Osteocyte (in vitro differentiated cells): ENCODE measurements at regions not wholly inside any gene's neighbourhood (a gene's known extent, or its start where the extent isn't known, plus 50 kb on each side); places are given as distances from the start of the nearest gene placed in this dataset.

Source experiments
- DNase-seq: peaks from one replicate; pipeline ENCODE4 v3.0.0; 2021; ENCODE audit warnings: mixed read lengths; ENCODE audit not compliant: unreplicated experiment; ENCODE audit errors: extremely low spot score
- H3K27ac Mint-ChIP-seq: one replicate; pipeline ENCODE4 v1.8.0; 2021; ENCODE audit warnings: mild to moderate bottlenecking, mixed read lengths; ENCODE audit not compliant: unreplicated experiment
- H3K27me3 Mint-ChIP-seq: one replicate; pipeline ENCODE4 v1.8.0; 2021; ENCODE audit warnings: mixed read lengths; ENCODE audit not compliant: unreplicated experiment
- H3K36me3 Mint-ChIP-seq: one replicate; pipeline ENCODE4 v1.8.0; 2021; ENCODE audit warnings: mixed read lengths; ENCODE audit not compliant: unreplicated experiment
- H3K4me1 Mint-ChIP-seq: one replicate; pipeline ENCODE4 v1.8.0; 2021; ENCODE audit warnings: mixed read lengths; ENCODE audit not compliant: unreplicated experiment
- H3K4me3 Mint-ChIP-seq: one replicate; pipeline ENCODE4 v1.8.0; 2021; ENCODE audit warnings: mild to moderate bottlenecking, moderate library complexity, mixed read lengths; ENCODE audit not compliant: unreplicated experiment
- H3K9me3 Mint-ChIP-seq: one replicate; pipeline ENCODE4 v1.8.0; 2021; ENCODE audit warnings: mixed read lengths; ENCODE audit not compliant: unreplicated experiment
- CTCF ChIP-seq: fragments of 200-600 bp; sonication (generic); IDR thresholded peaks from 2 replicates; pipeline ENCODE4 v1.5.0; 2021; ENCODE audit warnings: antibody characterized with exemption, mild to moderate bottlenecking, moderate library complexity

DNA sequence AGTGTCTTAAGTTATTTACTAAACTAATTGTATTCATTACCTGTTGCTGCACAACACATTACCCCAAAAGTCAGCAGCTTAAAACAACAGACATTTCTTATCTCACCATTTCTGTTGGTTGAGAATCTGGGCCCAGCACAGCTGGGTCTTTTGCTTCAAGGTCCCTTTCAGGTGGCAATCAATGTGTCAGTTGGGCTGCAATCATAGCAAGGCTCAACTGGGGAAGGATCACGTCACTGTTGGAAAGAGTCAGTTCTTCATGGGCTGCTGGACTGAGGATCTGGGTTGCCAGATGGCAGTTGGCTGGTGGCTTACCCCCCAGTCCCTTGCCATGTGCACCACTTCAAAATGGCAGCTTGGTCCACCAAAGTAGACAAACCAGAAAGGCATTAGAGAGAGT is 261.2 kb downstream of the SUCLG1 start:
- no peaks in the 10 kb centered on the region for H3K36me3 Mint-ChIP-seq
- H3K4me1 Mint-ChIP-seq: no peaks in the 10 kb centered on the region
- peaks cover 3% of the 10 kb centered on the region for H3K9me3 Mint-ChIP-seq
- H3K27me3 Mint-ChIP-seq: no peaks in the 10 kb centered on the region
- H3K27ac Mint-ChIP-seq: no peak overlapping the region
- no peak for DNase-seq
- no peak overlapping the region for H3K4me3 Mint-ChIP-seq
- TF ChIP-seq CTCF: no peak

DNA sequence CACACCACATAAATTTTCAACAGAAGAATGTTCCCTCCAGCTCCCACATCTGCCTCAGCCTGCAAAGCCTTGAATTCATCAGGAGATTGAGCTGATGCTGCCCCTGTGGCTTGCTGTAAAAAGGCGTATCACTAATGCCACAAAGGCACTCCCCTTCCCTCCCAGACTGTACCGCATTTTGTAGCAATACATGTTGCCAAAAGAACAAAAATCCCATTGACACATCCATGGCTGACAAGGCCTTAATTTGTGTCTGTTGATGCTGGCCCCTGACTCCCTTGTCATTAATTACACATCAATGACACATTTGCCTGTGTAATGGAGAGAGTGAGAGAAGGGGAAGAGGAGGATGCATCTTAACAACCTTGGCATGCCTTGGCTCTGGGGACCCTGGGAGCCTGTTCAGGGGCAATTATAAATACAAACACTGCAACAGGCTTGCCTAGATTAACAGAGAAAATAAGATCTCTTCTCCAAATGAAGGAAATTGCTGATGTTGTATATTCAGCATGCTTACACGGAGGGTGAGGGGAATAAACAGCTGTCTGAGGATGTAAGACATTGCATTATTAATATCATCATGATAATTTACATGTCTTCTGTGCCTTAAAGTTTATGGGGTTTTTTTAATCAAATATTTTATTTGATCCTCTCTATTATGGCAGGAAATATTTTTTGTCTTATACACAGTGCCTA is 264.0 kb downstream of the SUCLG1 start:
- DNase-seq: no peak
- Mint-ChIP-seq H3K36me3 (no peaks in the 10 kb centered on the region), H3K9me3 (peaks cover 3% of the 10 kb centered on the region), H3K27ac (no peak overlapping the region), H3K4me3 (no peak overlapping the region), H3K27me3 (no peaks in the 10 kb centered on the region), H3K4me1 (no peaks in the 10 kb centered on the region)
- no peak for TF ChIP-seq CTCF

DNA sequence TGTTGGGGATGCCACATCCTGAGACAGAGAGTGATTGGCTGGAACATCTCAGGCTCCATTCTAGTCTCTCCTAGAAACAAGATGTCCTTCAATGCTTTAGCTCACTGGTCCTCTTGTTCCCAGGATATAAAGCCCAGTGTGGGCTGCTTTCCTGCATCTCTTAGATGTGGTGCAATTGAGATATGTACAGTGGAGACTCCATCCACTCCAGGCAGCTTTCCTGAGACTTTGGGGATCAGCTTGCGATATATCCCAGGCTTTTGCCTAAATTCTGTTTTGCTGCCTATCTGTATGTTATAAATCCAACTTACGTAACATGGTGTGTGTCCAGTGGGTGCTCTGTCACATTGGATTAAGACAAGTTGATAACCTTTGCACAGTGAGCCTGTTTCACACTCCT is 264.9 kb downstream of the SUCLG1 start:
- no peak for DNase-seq
- H3K27me3 Mint-ChIP-seq: no peaks in the 10 kb centered on the region
- no peak overlapping the region for H3K4me3 Mint-ChIP-seq
- no peak overlapping the region for H3K27ac Mint-ChIP-seq
- H3K4me1 Mint-ChIP-seq: no peaks in the 10 kb centered on the region
- H3K36me3 Mint-ChIP-seq: no peaks in the 10 kb centered on the region
- no peaks in the 10 kb centered on the region for H3K9me3 Mint-ChIP-seq
- TF ChIP-seq CTCF: no peak

GRCh38 chr2:84187258-84187657 is 271.8 kb downstream of the SUCLG1 start:
- H3K4me1 Mint-ChIP-seq: no peaks in the 10 kb centered on the region
- no peaks in the 10 kb centered on the region for H3K36me3 Mint-ChIP-seq
- no peaks in the 10 kb centered on the region for H3K9me3 Mint-ChIP-seq
- H3K27me3 Mint-ChIP-seq: no peaks in the 10 kb centered on the region
- no peak overlapping the region for H3K4me3 Mint-ChIP-seq
- no peak overlapping the region for H3K27ac Mint-ChIP-seq
- TF ChIP-seq CTCF: no peak
- no peak for DNase-seq

DNA sequence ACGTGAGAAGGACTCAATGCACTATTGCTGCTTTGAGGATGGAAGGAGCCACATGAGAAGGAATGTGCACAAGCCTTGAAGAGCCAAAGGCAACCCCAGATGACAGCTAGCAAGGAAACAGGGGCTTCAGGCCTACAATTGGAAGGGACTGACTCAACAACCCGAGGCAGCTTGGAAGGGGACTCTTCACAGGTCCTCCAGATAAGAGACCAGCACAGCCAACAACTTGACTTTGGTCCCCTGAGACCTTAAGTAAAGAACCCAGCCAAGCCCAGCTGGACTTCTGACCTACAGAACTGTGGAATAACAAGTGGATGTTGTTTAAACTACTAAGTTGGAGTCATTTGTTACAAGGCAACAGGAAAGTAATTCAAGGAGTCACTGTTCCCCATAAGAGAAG is 277.2 kb downstream of the SUCLG1 start:
- DNase-seq: no peak
- no peak for TF ChIP-seq CTCF
- H3K27me3 Mint-ChIP-seq: no peaks in the 10 kb centered on the region
- no peaks in the 10 kb centered on the region for H3K4me1 Mint-ChIP-seq
- no peak overlapping the region for H3K27ac Mint-ChIP-seq
- H3K4me3 Mint-ChIP-seq: no peak overlapping the region
- no peaks in the 10 kb centered on the region for H3K9me3 Mint-ChIP-seq
- no peaks in the 10 kb centered on the region for H3K36me3 Mint-ChIP-seq
